ENCODE measurements at regions not wholly inside any gene's neighbourhood (a gene's known extent, or its start where the extent isn't known, plus 50 kb on each side); places are given as distances from the start of the nearest gene placed in this dataset.

DNA sequence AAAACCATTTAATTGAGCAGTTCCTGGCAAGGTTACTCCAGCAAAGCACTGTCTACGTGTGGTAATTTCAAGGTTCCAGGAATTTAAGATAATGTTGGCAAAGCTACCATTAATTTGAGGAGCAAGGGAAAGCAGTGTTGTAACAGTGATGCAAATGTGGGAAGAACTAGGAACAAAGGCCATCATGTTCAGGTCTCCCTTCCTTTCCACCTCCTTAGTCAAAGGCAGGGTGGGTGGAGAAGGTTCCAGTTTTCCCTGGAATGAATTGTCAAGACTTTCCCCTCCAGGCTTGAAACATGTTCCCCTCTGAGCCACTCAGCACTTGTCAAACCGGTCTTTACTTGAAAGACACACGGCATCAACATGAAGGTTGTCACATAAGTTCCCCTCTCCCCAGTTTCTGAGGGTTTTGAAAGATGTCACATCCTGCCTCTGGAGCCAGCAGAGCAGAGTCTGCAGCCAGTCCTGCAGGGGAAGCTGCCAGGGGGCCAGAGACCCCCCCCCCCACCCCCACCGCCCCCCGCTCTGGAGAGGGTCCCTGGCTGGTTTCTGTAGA is 226.0 kb downstream of the GAS1 start:
- intact Hi-C loops (cut with micrococcal nuclease) (loop anchor here (5.0 kb wide), 2 partner anchors 76 to 601 kb away; no protein-coding TSS in a partner anchor), in situ Hi-C loops (cut with MboI; ENCODE audit: low sequenced_read_pairs) (no loop called here), dilution Hi-C loops (cut with HindIII; ENCODE audit: low sequenced_read_pairs, unreplicated experiment) (no loop called here)
- H3K27me3 ChIP-seq (ENCODE audit: control insufficient read depth, insufficient read depth, low read length): no peaks in the 10 kb centered on the region
- peak overlapping the region; percentile 85 for H2AK9ac ChIP-seq (replicated peaks; ENCODE audit: low read depth, low read length, poor library complexity)
- no peaks in the 10 kb centered on the region for H3K36me3 ChIP-seq (ENCODE audit: control insufficient read depth, insufficient read depth, low read length)
- ATAC-seq (ENCODE audit: low read depth): peak; percentile 46
- H2BK20ac ChIP-seq (ENCODE audit: low read depth, low read length): peak overlapping the region; percentile 99
- H4K8ac ChIP-seq (ENCODE audit: low read depth in 2 of 2, low read length in 2 of 2): peak overlapping the region; percentile 91 to 94
- no peak overlapping the region for H3K4me3 ChIP-seq (ENCODE audit: insufficient read depth, low read depth, low read length)
- peak overlapping the region; percentile 92 for H2AK5ac ChIP-seq (ENCODE audit: low read depth, low read length)
- POLR2A ChIA-PET (ENCODE audit: unreplicated experiment): interaction anchor here (0.6 kb wide), 1 partner anchor 117 kb away, joined by 5 read pairs; no protein-coding TSS in a partner anchor
- peak overlapping the region; percentile 99 for H3K4ac ChIP-seq (ENCODE audit: low read depth, low read length)
- H2AFZ ChIP-seq (replicated peaks; ENCODE audit: low read length, poor library complexity): peak overlapping the region; percentile 88
- H3K4me1 ChIP-seq (ENCODE audit: control insufficient read depth, insufficient read depth, low read length): peaks cover 20% of the 10 kb centered on the region
- no peaks in the 10 kb centered on the region for H4K20me1 ChIP-seq (ENCODE audit: insufficient read depth, low read length)
- TF ChIP-seq RAD21 (IDR thresholded peaks at IDR 0.05; ENCODE audit: low read length) (no peak), MAFK (IDR thresholded peaks at IDR 0.05; ENCODE audit: low read depth, low read length) (no peak), CHD1 (IDR thresholded peaks at IDR 0.05; ENCODE audit: low read depth, low read length) (no peak), POLR2A (IDR thresholded peaks at IDR 0.05; ENCODE audit: low read depth, low read length) (no peak), MXI1 (IDR thresholded peaks at IDR 0.05; ENCODE audit: borderline replicate concordance, low read depth, low read length) (no peak)
- TF ChIP-seq, protein P1, sequence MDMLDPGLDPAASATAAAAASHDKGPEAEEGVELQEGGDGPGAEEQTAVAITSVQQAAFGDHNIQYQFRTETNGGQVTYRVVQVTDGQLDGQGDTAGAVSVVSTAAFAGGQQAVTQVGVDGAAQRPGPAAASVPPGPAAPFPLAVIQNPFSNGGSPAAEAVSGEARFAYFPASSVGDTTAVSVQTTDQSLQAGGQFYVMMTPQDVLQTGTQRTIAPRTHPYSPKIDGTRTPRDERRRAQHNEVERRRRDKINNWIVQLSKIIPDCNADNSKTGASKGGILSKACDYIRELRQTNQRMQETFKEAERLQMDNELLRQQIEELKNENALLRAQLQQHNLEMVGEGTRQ (IDR thresholded peaks at IDR 0.05; ENCODE audit: low read depth, low read length): no peak
- TF ChIP-seq, protein P2, sequence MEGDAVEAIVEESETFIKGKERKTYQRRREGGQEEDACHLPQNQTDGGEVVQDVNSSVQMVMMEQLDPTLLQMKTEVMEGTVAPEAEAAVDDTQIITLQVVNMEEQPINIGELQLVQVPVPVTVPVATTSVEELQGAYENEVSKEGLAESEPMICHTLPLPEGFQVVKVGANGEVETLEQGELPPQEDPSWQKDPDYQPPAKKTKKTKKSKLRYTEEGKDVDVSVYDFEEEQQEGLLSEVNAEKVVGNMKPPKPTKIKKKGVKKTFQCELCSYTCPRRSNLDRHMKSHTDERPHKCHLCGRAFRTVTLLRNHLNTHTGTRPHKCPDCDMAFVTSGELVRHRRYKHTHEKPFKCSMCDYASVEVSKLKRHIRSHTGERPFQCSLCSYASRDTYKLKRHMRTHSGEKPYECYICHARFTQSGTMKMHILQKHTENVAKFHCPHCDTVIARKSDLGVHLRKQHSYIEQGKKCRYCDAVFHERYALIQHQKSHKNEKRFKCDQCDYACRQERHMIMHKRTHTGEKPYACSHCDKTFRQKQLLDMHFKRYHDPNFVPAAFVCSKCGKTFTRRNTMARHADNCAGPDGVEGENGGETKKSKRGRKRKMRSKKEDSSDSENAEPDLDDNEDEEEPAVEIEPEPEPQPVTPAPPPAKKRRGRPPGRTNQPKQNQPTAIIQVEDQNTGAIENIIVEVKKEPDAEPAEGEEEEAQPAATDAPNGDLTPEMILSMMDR (conservative IDR thresholded peaks at IDR 0.05; ENCODE audit: low read depth, low read length): no peak
- H3K23ac ChIP-seq (ENCODE audit: low read depth, low read length): peak overlapping the region; percentile 96
- peak overlapping the region; percentile 98 for H4K91ac ChIP-seq (ENCODE audit: insufficient read depth, low read depth, low read length)
- WGBS, 2 experiments (ENCODE audit: extremely low coverage in 2 of 2, insufficient read length in 1 of 2): no CpG with 5 or more reads among the region's 5 CpGs
- H4K5ac ChIP-seq (ENCODE audit: low read depth, low read length): peak overlapping the region; percentile 95
- CTCF ChIA-PET: interaction anchor here (1.0 to 1.2 kb wide), 2 partner anchors 83 to 96 kb away, joined by 3 to 4 read pairs; no protein-coding TSS in a partner anchor
- no TSS peak for BruUV-seq (replicated peaks)
- H2BK120ac ChIP-seq (ENCODE audit: low read depth, low read length): peak overlapping the region; percentile 100
- H3K18ac ChIP-seq (ENCODE audit: low read depth, low read length): peak overlapping the region; percentile 98
- peak overlapping the region; percentile 88 for H3K56ac ChIP-seq (ENCODE audit: extremely low read depth, insufficient read depth, low read length)
- no peaks in the 10 kb centered on the region for H3K9me3 ChIP-seq (ENCODE audit: control insufficient read depth, insufficient read depth, low read length)
- H3K9ac ChIP-seq (ENCODE audit: low read depth, low read length): peak overlapping the region; percentile 47; the same call in 1 of the 2 replicates
- H3K9me1 ChIP-seq (ENCODE audit: insufficient read depth, low read length): peaks cover 14% of the 10 kb centered on the region
- H3K79me1 ChIP-seq (ENCODE audit: low read depth in 1 of 2, low read length in 2 of 2): no peaks in the 10 kb centered on the region
- H3K4me2 ChIP-seq (ENCODE audit: low read depth, low read length): peak overlapping the region; percentile 35; the same call in 1 of the 2 replicates
- H2BK15ac ChIP-seq (ENCODE audit: low read depth, low read length): peak overlapping the region; percentile 99
- peak overlapping the region; percentile 98 for H3K14ac ChIP-seq (replicated peaks; ENCODE audit: low read depth, low read length)
- DNase-seq: no peak
- H3K27ac ChIP-seq (ENCODE audit: insufficient read depth, low read length): peak overlapping the region; percentile 88
- H2BK5ac ChIP-seq (ENCODE audit: low read depth, low read length, poor library complexity, severe bottlenecking): peak overlapping the region; percentile 31
